Choroid plexus epithelial cell (primary cell): ENCODE measurements at regions not wholly inside any gene's neighbourhood (a gene's known extent, or its start where the extent isn't known, plus 50 kb on each side); places are given as distances from the start of the nearest gene placed in this dataset.

Experiments used
- DNase-seq: peaks from one replicate; pipeline ENCODE4 v3.0.0-alpha.2; 2010; ENCODE audit warnings: low read depth
- H3K4me3 ChIP-seq: 2 replicates; pipeline ENCODE4 v1.5.1; 2011; ENCODE audit warnings: low read depth, mild to moderate bottlenecking, control low read depth, low read length, moderate library complexity
- TF ChIP-seq, protein P1 (sequence below): conservative IDR thresholded peaks from 2 replicates; pipeline ENCODE4 v1.5.1; 2011; ENCODE audit warnings: low read depth, mild to moderate bottlenecking, control low read depth, inconsistent platforms, low read length, moderate library complexity

- no peak overlapping the region for H3K4me3 ChIP-seq
- no peak for DNase-seq
- TF ChIP-seq, protein P1, sequence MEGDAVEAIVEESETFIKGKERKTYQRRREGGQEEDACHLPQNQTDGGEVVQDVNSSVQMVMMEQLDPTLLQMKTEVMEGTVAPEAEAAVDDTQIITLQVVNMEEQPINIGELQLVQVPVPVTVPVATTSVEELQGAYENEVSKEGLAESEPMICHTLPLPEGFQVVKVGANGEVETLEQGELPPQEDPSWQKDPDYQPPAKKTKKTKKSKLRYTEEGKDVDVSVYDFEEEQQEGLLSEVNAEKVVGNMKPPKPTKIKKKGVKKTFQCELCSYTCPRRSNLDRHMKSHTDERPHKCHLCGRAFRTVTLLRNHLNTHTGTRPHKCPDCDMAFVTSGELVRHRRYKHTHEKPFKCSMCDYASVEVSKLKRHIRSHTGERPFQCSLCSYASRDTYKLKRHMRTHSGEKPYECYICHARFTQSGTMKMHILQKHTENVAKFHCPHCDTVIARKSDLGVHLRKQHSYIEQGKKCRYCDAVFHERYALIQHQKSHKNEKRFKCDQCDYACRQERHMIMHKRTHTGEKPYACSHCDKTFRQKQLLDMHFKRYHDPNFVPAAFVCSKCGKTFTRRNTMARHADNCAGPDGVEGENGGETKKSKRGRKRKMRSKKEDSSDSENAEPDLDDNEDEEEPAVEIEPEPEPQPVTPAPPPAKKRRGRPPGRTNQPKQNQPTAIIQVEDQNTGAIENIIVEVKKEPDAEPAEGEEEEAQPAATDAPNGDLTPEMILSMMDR, result no peak
These were observed 390.6 kb upstream of the MARCKS start for GRCh38 chr6:113466526-113466925.

- TF ChIP-seq, protein P1, result no peak
- no peak overlapping the region for H3K4me3 ChIP-seq
- DNase-seq, result no peak
These were observed 381.8 kb upstream of the MARCKS start for GRCh38 chr6:113475392-113475791.

GRCh38 chr6:113476937-113477839, 380.0 kb upstream of the MARCKS start:
- H3K4me3 ChIP-seq, result no peak overlapping the region
- DNase-seq, result no peak
- TF ChIP-seq, protein P1, result no peak

DNA sequence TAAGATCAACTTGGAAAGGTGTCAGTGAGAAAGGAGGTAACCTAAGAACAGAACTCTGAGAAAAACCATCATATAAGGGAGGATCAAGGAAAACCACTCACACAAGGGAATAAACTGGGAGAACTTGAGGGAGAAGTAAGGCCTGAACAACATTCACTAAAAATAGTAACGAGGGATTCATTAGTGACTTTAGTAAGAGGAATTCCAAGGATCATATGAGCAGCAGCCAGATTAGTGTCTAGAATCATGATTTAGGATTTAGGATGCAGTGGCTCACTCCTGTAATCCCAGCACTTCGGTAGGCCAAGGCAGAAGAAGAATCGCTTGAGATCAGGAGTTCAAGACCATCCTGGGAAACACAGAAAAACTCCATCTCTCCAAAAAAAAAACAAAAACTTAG, 376.5 kb upstream of the MARCKS start:
- no peak overlapping the region for H3K4me3 ChIP-seq
- DNase-seq, result no peak
- TF ChIP-seq, protein P1, result no peak

DNA sequence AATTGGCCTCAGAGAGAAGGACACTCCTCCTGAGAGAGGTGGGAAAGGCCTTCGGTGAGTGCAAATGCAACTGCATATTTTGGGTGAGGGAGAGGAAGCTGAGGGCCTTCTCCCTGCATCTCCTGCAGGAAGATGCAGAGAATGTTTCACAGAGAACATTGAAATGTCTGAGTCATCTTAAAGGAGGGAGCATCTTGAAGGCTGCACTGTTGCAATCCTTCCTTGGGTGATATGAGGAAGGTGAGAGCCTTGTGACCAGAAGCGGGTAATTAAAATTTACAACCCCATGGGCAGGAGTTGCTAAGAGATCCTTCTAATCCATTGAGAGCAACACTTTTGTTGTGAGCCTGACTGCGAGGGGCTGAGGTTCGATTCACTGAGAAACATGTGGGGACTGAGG, 375.7 kb upstream of the MARCKS start:
- DNase-seq, result peak; percentile 59
- TF ChIP-seq, protein P1, result no peak
- H3K4me3 ChIP-seq, result no peak overlapping the region

DNA sequence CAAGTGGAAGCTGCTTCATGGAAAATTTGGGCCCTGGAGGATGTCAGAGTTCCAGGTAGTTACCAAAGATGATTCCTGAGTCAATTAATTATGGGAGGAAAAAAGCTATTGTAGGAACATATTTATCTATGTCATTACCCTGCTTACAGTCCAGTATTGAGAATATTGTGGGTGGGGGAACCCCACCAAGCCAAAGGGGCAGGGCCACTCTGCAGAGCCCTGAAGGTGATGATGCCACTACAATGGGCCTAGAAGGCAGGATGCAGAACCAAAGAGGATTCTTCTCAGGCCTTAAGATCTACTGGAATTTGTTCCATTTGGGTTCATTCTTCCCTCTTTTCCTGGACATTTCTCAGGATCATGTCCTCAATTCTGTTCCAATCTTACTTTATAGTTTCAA, 375.2 kb upstream of the MARCKS start:
- TF ChIP-seq, protein P1, result no peak

GRCh38 chr6:113482771-113483170, 374.4 kb upstream of the MARCKS start:
- TF ChIP-seq, protein P1, result no peak
- DNase-seq, result no peak
- no peak overlapping the region for H3K4me3 ChIP-seq

More for the DNA sequence above, 375.2 kb upstream of the MARCKS start:
- DNase-seq, result no peak
- no peak overlapping the region for H3K4me3 ChIP-seq
